ENCODE measurements at regions not wholly inside any gene's neighbourhood (a gene's known extent, or its start where the extent isn't known, plus 50 kb on each side); places are given as distances from the start of the nearest gene placed in this dataset.

- no peak overlapping the region for H3K27ac ChIP-seq (ENCODE audit: extremely low read depth, low read depth, low read length)
- no peaks in the 10 kb centered on the region for H3K4me1 ChIP-seq (ENCODE audit: control insufficient read depth, insufficient read depth, low read length)
- CTCF ChIA-PET: no interaction called here
- POLR2A ChIA-PET: no interaction called here
- no peaks in the 10 kb centered on the region for H3K36me3 ChIP-seq (ENCODE audit: control insufficient read depth in 2 of 2, insufficient read depth in 1 of 2, low read length in 2 of 2)
- TF ChIP-seq ZNF544 (tag by site-specific recombination; IDR thresholded peaks at IDR 0.05) (no peak), ZSCAN5A (tag by site-specific recombination; IDR thresholded peaks at IDR 0.05) (no peak), ZNF292 (tag by site-specific recombination; IDR thresholded peaks at IDR 0.05; ENCODE audit: borderline replicate concordance, low read depth) (no peak), ZNF629 (tag by site-specific recombination; IDR thresholded peaks at IDR 0.05) (no peak), ZNF426 (tag by site-specific recombination; IDR thresholded peaks at IDR 0.05) (no peak), ZNF658 (tag by site-specific recombination; IDR thresholded peaks at IDR 0.05) (no peak), ZNF24 (tag by site-specific recombination; IDR thresholded peaks at IDR 0.05) (no peak), ZNF184 (tag by site-specific recombination; IDR thresholded peaks at IDR 0.05) (no peak)
- H3K9me3 ChIP-seq (ENCODE audit: control insufficient read depth, insufficient read depth, low read depth, low read length): no peaks in the 10 kb centered on the region
- H3K4me3 ChIP-seq (ENCODE audit: low read depth, low read length): no peak overlapping the region
Observed at GRCh38 chr1:60936591-60937342, 145.6 kb upstream of the NFIA start.

- Histone ChIP-seq H3K9me3 (ENCODE audit: control insufficient read depth, insufficient read depth, low read depth, low read length) (no peaks in the 10 kb centered on the region), H3K27ac (ENCODE audit: extremely low read depth, low read depth, low read length) (no peak overlapping the region), H3K4me1 (ENCODE audit: control insufficient read depth, insufficient read depth, low read length) (no peaks in the 10 kb centered on the region), H3K36me3 (ENCODE audit: control insufficient read depth in 2 of 2, insufficient read depth in 1 of 2, low read length in 2 of 2) (no peaks in the 10 kb centered on the region), H3K4me3 (ENCODE audit: low read depth, low read length) (no peak overlapping the region)
- TF ChIP-seq ZSCAN18 (tag by site-specific recombination; IDR thresholded peaks at IDR 0.05) (no peak), ZSCAN23 (tag by site-specific recombination; IDR thresholded peaks at IDR 0.05) (no peak), ZNF23 (tag by site-specific recombination; IDR thresholded peaks at IDR 0.05; ENCODE audit: borderline replicate concordance) (no peak), YY2 (tag by site-specific recombination; IDR thresholded peaks at IDR 0.05) (no peak), ZNF223 (tag by site-specific recombination; IDR thresholded peaks at IDR 0.05) (no peak), ZNF24 (tag by site-specific recombination; IDR thresholded peaks at IDR 0.05) (no peak), ZNF423 (tag by site-specific recombination; IDR thresholded peaks at IDR 0.05) (no peak)
- CTCF ChIA-PET: no interaction called here
- POLR2A ChIA-PET: interaction anchor here (0.7 kb wide), 1 partner anchor 1004 kb away, joined by 3 read pairs; no protein-coding TSS in a partner anchor
Observed at GRCh38 chr1:60936163-60936562, 146.2 kb upstream of the NFIA start.

GRCh38 chr1:60935599-60936110 is 146.7 kb upstream of the NFIA start:
- Histone ChIP-seq H3K4me1 (ENCODE audit: control insufficient read depth, insufficient read depth, low read length) (no peaks in the 10 kb centered on the region), H3K36me3 (ENCODE audit: control insufficient read depth in 2 of 2, insufficient read depth in 1 of 2, low read length in 2 of 2) (no peaks in the 10 kb centered on the region), H3K9me3 (ENCODE audit: control insufficient read depth, insufficient read depth, low read depth, low read length) (no peaks in the 10 kb centered on the region), H3K4me3 (ENCODE audit: low read depth, low read length) (no peak overlapping the region), H3K27ac (ENCODE audit: extremely low read depth, low read depth, low read length) (no peak overlapping the region)
- TF ChIP-seq ZNF549 (tag by site-specific recombination; IDR thresholded peaks at IDR 0.05) (no peak), BCL6B (tag by site-specific recombination; IDR thresholded peaks at IDR 0.05) (no peak), HOXA7 (CRISPR knock-in tag; IDR thresholded peaks at IDR 0.05; ENCODE audit: borderline replicate concordance) (no peak), ZNF274 (IDR thresholded peaks at IDR 0.05; ENCODE audit: low read length) (no peak), ZNF274 (tag by site-specific recombination; IDR thresholded peaks at IDR 0.05; ENCODE audit: borderline replicate concordance) (no peak), ZNF37A (tag by site-specific recombination; IDR thresholded peaks at IDR 0.05) (no peak), GFI1B (tag by site-specific recombination; IDR thresholded peaks at IDR 0.05) (no peak)
- POLR2A ChIA-PET: interaction anchor here (0.7 kb wide), 1 partner anchor 1004 kb away, joined by 3 read pairs; no protein-coding TSS in a partner anchor
- CTCF ChIA-PET: no interaction called here

Measured in HEK293 (cell line).